OCI-LY7 (cell line): ENCODE measurements at regions not wholly inside any gene's neighbourhood (a gene's known extent, or its start where the extent isn't known, plus 50 kb on each side); places are given as distances from the start of the nearest gene placed in this dataset.

ENCODE experiments used
- BruUV-seq: library from RNA; stranded (reverse); fragments of 400-500 nt; replicated peaks from 2 replicates; lab custom pipeline; 2021; lab: Mats Ljungman, UMichigan
- CTCF ChIA-PET: fragments of 300-600 bp; sonication (Branson Sonifier 250); formaldehyde crosslinking; loops from one replicate; lab custom pipeline; 2022; ENCODE audit warnings: antibody characterized with exemption; ENCODE audit not compliant: unreplicated experiment; lab: Charles Lee
- POLR2A ChIA-PET: fragments of 300-600 bp; sonication (Branson Sonifier 250); formaldehyde crosslinking; loops from one replicate; lab custom pipeline; 2022; ENCODE audit warnings: antibody characterized with exemption; lab: Charles Lee
- DNase-seq: peaks from one replicate; pipeline ENCODE4 v3.0.0-alpha.2; 2015; ENCODE audit warnings: low spot score
- H2AFZ ChIP-seq: fragments of 200-600 bp; sonication (generic), shearing (Covaris generic); 2 replicates; pipeline ENCODE4 v1.6.1; 2014; ENCODE audit warnings: mild to moderate bottlenecking, antibody characterized with exemption, low read length, moderate library complexity
- H3K27ac ChIP-seq: fragments of 200-600 bp; sonication (generic); 2 replicates; pipeline ENCODE4 v1.5.1; 2014; ENCODE audit warnings: mixed run types, low read depth, mild to moderate bottlenecking, moderate library complexity, low read length, inconsistent platforms; ENCODE audit not compliant: poor library complexity, severe bottlenecking
- H3K36me3 ChIP-seq: fragments of 200-600 bp; sonication (generic); 2 replicates; pipeline ENCODE4 v1.6.1; 2014; ENCODE audit warnings: mild to moderate bottlenecking, antibody characterized with exemption, low read length, moderate library complexity, mixed read lengths; ENCODE audit not compliant: insufficient read depth
- H3K4me1 ChIP-seq: fragments of 200-600 bp; sonication (generic); 2 replicates; pipeline ENCODE4 v1.5.1; 2014; ENCODE audit warnings: mild to moderate bottlenecking, low read length; ENCODE audit not compliant: insufficient read depth, poor library complexity, severe bottlenecking
- H3K4me2 ChIP-seq: fragments of 200-600 bp; sonication (generic); 2 replicates; pipeline ENCODE4 v1.6.1; 2014; ENCODE audit warnings: mild to moderate bottlenecking, low read length
- H3K4me3 ChIP-seq: fragments of 200-600 bp; sonication (generic); 2 replicates; pipeline ENCODE4 v1.5.1; 2014; ENCODE audit warnings: mild to moderate bottlenecking, low read depth, low read length; ENCODE audit not compliant: poor library complexity, severe bottlenecking
- H3K79me2 ChIP-seq: fragments of 200-600 bp; sonication (generic); 2 replicates; pipeline ENCODE4 v1.6.1; 2016; ENCODE audit warnings: low read depth, mild to moderate bottlenecking, low read length, moderate library complexity, mixed read lengths; ENCODE audit not compliant: insufficient read depth
- H3K9me2 ChIP-seq: fragments of 200-600 bp; sonication (generic); 2 replicates; pipeline ENCODE4 v1.6.1; 2016; ENCODE audit warnings: mild to moderate bottlenecking, low read length, mixed read lengths; ENCODE audit not compliant: insufficient read depth
- H3K9me3 ChIP-seq: fragments of 200-600 bp; sonication (generic); 2 replicates; pipeline ENCODE4 v1.6.1; 2014; ENCODE audit warnings: mild to moderate bottlenecking, mixed run types, low read length, mixed read lengths
- H4K20me1 ChIP-seq: fragments of 200-600 bp; sonication (generic); 2 replicates; pipeline ENCODE4 v1.6.1; 2014; ENCODE audit warnings: mild to moderate bottlenecking, antibody characterized with exemption, low read length, moderate library complexity, mixed read lengths; ENCODE audit not compliant: insufficient read depth
- CTCF ChIP-seq: fragments of 200-600 bp; sonication (generic); conservative IDR thresholded peaks from 2 replicates; pipeline ENCODE4 v1.5.1; 2014; ENCODE audit warnings: mild to moderate bottlenecking, antibody characterized with exemption, low read length, moderate library complexity, mixed read lengths
- EZH2phosphoT487 ChIP-seq: fragments of 200-600 bp; sonication (generic); IDR thresholded peaks from 2 replicates; pipeline ENCODE4 v1.6.1; 2018; ENCODE audit warnings: low read depth, borderline replicate concordance, mild to moderate bottlenecking, mixed run types, antibody characterized with exemption, low read length, moderate library complexity, mixed read lengths
- intact Hi-C: fragments of 100-400 bp; cut with micrococcal nuclease; formaldehyde crosslinking; loops from one replicate; pipeline ENCODE4 v1.10.0; 2022; ENCODE audit not compliant: unreplicated experiment

- Histone ChIP-seq H3K79me2 (no peaks in the 10 kb centered on the region), H3K4me3 (no peak overlapping the region), H3K9me3 (no peaks in the 10 kb centered on the region), H2AFZ (no peak overlapping the region), H3K27ac (no peak overlapping the region), H4K20me1 (no peaks in the 10 kb centered on the region), H3K4me1 (no peaks in the 10 kb centered on the region), H3K4me2 (no peak overlapping the region), H3K36me3 (no peaks in the 10 kb centered on the region), H3K9me2 (no peaks in the 10 kb centered on the region)
- CTCF ChIA-PET: no interaction called here
- intact Hi-C loops: no loop called here
- no TSS peak for BruUV-seq
- no peak for TF ChIP-seq CTCF
- TF ChIP-seq EZH2phosphoT487: no peak
- no peak for DNase-seq
- POLR2A ChIA-PET: no interaction called here
Measured at GRCh38 chr22:47748271-47748670, 985.8 kb downstream of the TBC1D22A start.

- Histone ChIP-seq H3K9me2 (no peaks in the 10 kb centered on the region), H3K4me2 (no peak overlapping the region), H3K4me1 (no peaks in the 10 kb centered on the region), H3K9me3 (no peaks in the 10 kb centered on the region), H3K27ac (no peak overlapping the region), H3K4me3 (no peak overlapping the region), H3K79me2 (no peaks in the 10 kb centered on the region), H2AFZ (no peak overlapping the region), H4K20me1 (no peaks in the 10 kb centered on the region), H3K36me3 (no peaks in the 10 kb centered on the region)
- ChIA-PET POLR2A (interaction anchor here (0.6 kb wide), 1 partner anchor 20 kb away, joined by 3 read pairs; no protein-coding TSS in a partner anchor), CTCF (no interaction called here)
- no peak for TF ChIP-seq CTCF
- no peak for TF ChIP-seq EZH2phosphoT487
- intact Hi-C loops: no loop called here
- no TSS peak for BruUV-seq
- DNase-seq: no peak
Measured at GRCh38 chr22:47740109-47740805, 977.8 kb downstream of the TBC1D22A start.

GRCh38 chr22:47739291-47740015 lies 977.0 kb downstream of the TBC1D22A start:
- H3K4me3 ChIP-seq: no peak overlapping the region
- TF ChIP-seq CTCF (no peak), EZH2phosphoT487 (no peak)
- intact Hi-C loops: no loop called here
- BruUV-seq: no TSS peak
- ChIA-PET POLR2A (no interaction called here), CTCF (no interaction called here)
- H3K79me2 ChIP-seq: no peaks in the 10 kb centered on the region
- no peak overlapping the region for H3K27ac ChIP-seq
- no peak overlapping the region for H2AFZ ChIP-seq
- no peaks in the 10 kb centered on the region for H3K9me3 ChIP-seq
- H3K9me2 ChIP-seq: no peaks in the 10 kb centered on the region
- H3K4me2 ChIP-seq: no peak overlapping the region
- DNase-seq: no peak
- H3K4me1 ChIP-seq: no peaks in the 10 kb centered on the region
- H4K20me1 ChIP-seq: no peaks in the 10 kb centered on the region
- H3K36me3 ChIP-seq: no peaks in the 10 kb centered on the region
